ENCODE measurements at regions not wholly inside any gene's neighbourhood (a gene's known extent, or its start where the extent isn't known, plus 50 kb on each side); places are given as distances from the start of the nearest gene placed in this dataset.

- 82 to 83% methylated on average over 11 of the region's 11 CpGs for WGBS, 2 donors
- intact Hi-C loops (cut with DNase I; ENCODE audit: low total_unique reads) = no loop called here
- TF ChIP-seq POLR2A (IDR thresholded peaks at IDR 0.05) (no peak), CTCF (IDR thresholded peaks at IDR 0.05) (no peak)
- no peak for DNase-seq (ENCODE audit: low spot score in 2 of 2)
- H3K4me3 ChIP-seq (ENCODE audit: low read depth, poor library complexity, severe bottlenecking) = no peak overlapping the region
These were observed 60.8 kb upstream of the MED13L start for GRCh38 chr12:116338064-116338846.

GRCh38 chr12:116339062-116339461, 61.6 kb upstream of the MED13L start:
- intact Hi-C loops (cut with DNase I; ENCODE audit: low total_unique reads) = no loop called here
- no peak for DNase-seq (ENCODE audit: low spot score in 2 of 2)
- H3K4me3 ChIP-seq (ENCODE audit: low read depth, poor library complexity, severe bottlenecking) = no peak overlapping the region
- TF ChIP-seq POLR2A (IDR thresholded peaks at IDR 0.05) = no peak
- no peak for TF ChIP-seq CTCF (IDR thresholded peaks at IDR 0.05)
- WGBS, 2 donors = 92 to 98% methylated on average over 3 of the region's 3 CpGs

GRCh38 chr12:116339800-116340371, 62.4 kb upstream of the MED13L start:
- DNase-seq (ENCODE audit: low spot score in 2 of 2) = no peak
- intact Hi-C loops (cut with DNase I; ENCODE audit: low total_unique reads) = no loop called here

GRCh38 chr12:116343331-116343884, 65.9 kb upstream of the MED13L start:
- intact Hi-C loops (cut with DNase I; ENCODE audit: low total_unique reads) = no loop called here
- DNase-seq (ENCODE audit: low spot score in 2 of 2) = no peak
- H3K4me3 ChIP-seq (ENCODE audit: low read depth, poor library complexity, severe bottlenecking) = no peak overlapping the region
- WGBS, 2 donors = 88 to 94% methylated on average over 1 of the region's 1 CpG
- TF ChIP-seq POLR2A (IDR thresholded peaks at IDR 0.05) (no peak), CTCF (IDR thresholded peaks at IDR 0.05) (no peak)

More at GRCh38 chr12:116339800-116340371, 62.4 kb upstream of the MED13L start:
- 72 to 89% methylated on average over 3 of the region's 3 CpGs for WGBS, 2 donors
- no peak for TF ChIP-seq CTCF (IDR thresholded peaks at IDR 0.05)
- TF ChIP-seq POLR2A (IDR thresholded peaks at IDR 0.05) = no peak
- H3K4me3 ChIP-seq (ENCODE audit: low read depth, poor library complexity, severe bottlenecking) = no peak overlapping the region

GRCh38 chr12:116346222-116346621, 68.7 kb upstream of the MED13L start:
- intact Hi-C loops (cut with DNase I; ENCODE audit: low total_unique reads) = no loop called here
- DNase-seq (ENCODE audit: low spot score in 2 of 2) = no peak
- 41 to 47% methylated on average over 6 of the region's 6 CpGs for WGBS, 2 donors

More at GRCh38 chr12:116346222-116346621, 68.7 kb upstream of the MED13L start:
- no peak for TF ChIP-seq CTCF (IDR thresholded peaks at IDR 0.05)
- no peak for TF ChIP-seq POLR2A (IDR thresholded peaks at IDR 0.05)
- H3K4me3 ChIP-seq (ENCODE audit: low read depth, poor library complexity, severe bottlenecking) = no peak overlapping the region

Data from lower leg skin (tissue), 4 donors.